Stimulated activated naive CD4-positive, alpha-beta T cell treated with Interleukin-2 at 50 U/mL for 16 hours (primary cell): ENCODE measurements at regions not wholly inside any gene's neighbourhood (a gene's known extent, or its start where the extent isn't known, plus 50 kb on each side); places are given as distances from the start of the nearest gene placed in this dataset.

Experiments
- DNase-seq: peaks from one replicate; lab custom pipeline; 2025; lab: John Stamatoyannopoulos, UW

- no peak for DNase-seq
Measured at GRCh38 chr20:40491009-40491590, 197.9 kb downstream of the MAFB start.

GRCh38 chr20:40489886-40490285 is 199.2 kb downstream of the MAFB start:
- no peak for DNase-seq

GRCh38 chr20:40488401-40488800 is 200.6 kb downstream of the MAFB start:
- no peak for DNase-seq

- DNase-seq: no peak
Measured at GRCh38 chr20:40486297-40486696, 202.7 kb downstream of the MAFB start.

GRCh38 chr20:40481743-40482458 is 207.1 kb downstream of the MAFB start:
- DNase-seq: no peak

GRCh38 chr20:40481337-40481736 is 207.7 kb downstream of the MAFB start:
- DNase-seq: no peak

- no peak for DNase-seq
Measured at GRCh38 chr20:40477805-40478204, 211.2 kb downstream of the MAFB start.

GRCh38 chr20:40476461-40476860 is 212.6 kb downstream of the MAFB start:
- DNase-seq: no peak

GRCh38 chr20:40472905-40473304 is 216.1 kb downstream of the MAFB start:
- no peak for DNase-seq

GRCh38 chr20:40471261-40471629 is 217.8 kb downstream of the MAFB start:
- DNase-seq: no peak

GRCh38 chr20:40470445-40471260 is 218.4 kb downstream of the MAFB start:
- no peak for DNase-seq

GRCh38 chr20:40468759-40469158 is 220.3 kb downstream of the MAFB start:
- DNase-seq: no peak

- DNase-seq: no peak
Measured at GRCh38 chr20:40467703-40468411, 221.2 kb downstream of the MAFB start.

- no peak for DNase-seq
Measured at GRCh38 chr20:40467067-40467466, 222.0 kb downstream of the MAFB start.

GRCh38 chr20:40464731-40465208 is 224.3 kb downstream of the MAFB start:
- no peak for DNase-seq

GRCh38 chr20:40463171-40463570 is 225.9 kb downstream of the MAFB start:
- no peak for DNase-seq

GRCh38 chr20:40462566-40462965 is 226.5 kb downstream of the MAFB start:
- no peak for DNase-seq

- no peak for DNase-seq
Measured at GRCh38 chr20:40459299-40459698, 229.7 kb downstream of the MAFB start.

GRCh38 chr20:40457404-40457803 is 231.6 kb downstream of the MAFB start:
- DNase-seq: no peak

GRCh38 chr20:40452758-40453157 is 236.3 kb downstream of the MAFB start:
- DNase-seq: no peak

GRCh38 chr20:40451552-40451951 is 237.5 kb downstream of the MAFB start:
- no peak for DNase-seq

GRCh38 chr20:40449974-40450616 is 238.9 kb downstream of the MAFB start:
- DNase-seq: no peak
